Retinal pigment epithelial cell (primary cell): ENCODE measurements at regions not wholly inside any gene's neighbourhood (a gene's known extent, or its start where the extent isn't known, plus 50 kb on each side); places are given as distances from the start of the nearest gene placed in this dataset.

Experiments used
- DNase-seq: peaks from one replicate; pipeline ENCODE4 v3.0.0-alpha.2; 2010; ENCODE audit warnings: low read depth
- H3K4me3 ChIP-seq: 2 replicates; pipeline ENCODE4 v1.5.1; 2011; ENCODE audit warnings: mild to moderate bottlenecking, low read length, control low read depth, moderate library complexity
- TF ChIP-seq, protein P1 (sequence below): conservative IDR thresholded peaks from 2 replicates; pipeline ENCODE4 v1.5.1; 2011; ENCODE audit warnings: low read depth, low read length, control low read depth, inconsistent platforms

DNA sequence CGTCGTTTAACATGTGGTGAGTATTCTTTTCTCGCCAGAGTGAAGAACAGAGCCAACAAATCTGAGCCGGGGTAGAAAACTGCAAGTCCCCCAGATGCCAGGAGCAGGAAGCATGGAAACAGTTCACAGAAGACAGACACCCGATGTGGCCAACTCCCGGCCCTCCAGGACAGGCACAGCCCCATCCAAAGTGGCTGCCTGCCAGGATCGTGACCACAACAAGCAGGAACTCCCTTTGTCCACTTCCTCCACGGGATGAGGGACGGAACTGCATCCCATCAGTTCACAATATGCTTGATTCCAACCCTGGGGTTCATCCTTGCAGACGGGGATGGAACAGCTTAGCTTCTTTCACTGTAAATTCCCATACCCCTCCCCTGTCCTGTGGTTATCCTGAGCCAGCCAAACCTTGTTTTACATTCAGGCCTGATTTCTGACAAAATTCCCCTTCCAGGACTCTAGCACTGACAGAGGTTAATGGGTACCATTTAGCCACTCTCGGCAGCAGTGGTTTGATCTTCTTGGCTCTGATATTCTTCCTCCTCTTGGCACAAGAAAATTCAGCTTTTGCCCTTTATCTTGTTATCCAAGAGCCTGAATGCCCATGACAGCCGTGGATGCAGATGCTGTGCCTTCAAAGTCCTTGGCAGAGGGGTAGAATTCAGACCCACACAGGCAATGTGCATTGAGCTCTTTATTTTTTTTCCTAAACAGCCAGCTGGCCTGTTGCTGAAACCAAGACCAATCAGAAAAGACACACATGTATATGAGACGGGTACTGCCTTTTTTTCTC is 105.5 kb upstream of the FAM204A start:
- H3K4me3 ChIP-seq, result no peak overlapping the region
- TF ChIP-seq, protein P1, sequence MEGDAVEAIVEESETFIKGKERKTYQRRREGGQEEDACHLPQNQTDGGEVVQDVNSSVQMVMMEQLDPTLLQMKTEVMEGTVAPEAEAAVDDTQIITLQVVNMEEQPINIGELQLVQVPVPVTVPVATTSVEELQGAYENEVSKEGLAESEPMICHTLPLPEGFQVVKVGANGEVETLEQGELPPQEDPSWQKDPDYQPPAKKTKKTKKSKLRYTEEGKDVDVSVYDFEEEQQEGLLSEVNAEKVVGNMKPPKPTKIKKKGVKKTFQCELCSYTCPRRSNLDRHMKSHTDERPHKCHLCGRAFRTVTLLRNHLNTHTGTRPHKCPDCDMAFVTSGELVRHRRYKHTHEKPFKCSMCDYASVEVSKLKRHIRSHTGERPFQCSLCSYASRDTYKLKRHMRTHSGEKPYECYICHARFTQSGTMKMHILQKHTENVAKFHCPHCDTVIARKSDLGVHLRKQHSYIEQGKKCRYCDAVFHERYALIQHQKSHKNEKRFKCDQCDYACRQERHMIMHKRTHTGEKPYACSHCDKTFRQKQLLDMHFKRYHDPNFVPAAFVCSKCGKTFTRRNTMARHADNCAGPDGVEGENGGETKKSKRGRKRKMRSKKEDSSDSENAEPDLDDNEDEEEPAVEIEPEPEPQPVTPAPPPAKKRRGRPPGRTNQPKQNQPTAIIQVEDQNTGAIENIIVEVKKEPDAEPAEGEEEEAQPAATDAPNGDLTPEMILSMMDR, result no peak
- no peak for DNase-seq

DNA sequence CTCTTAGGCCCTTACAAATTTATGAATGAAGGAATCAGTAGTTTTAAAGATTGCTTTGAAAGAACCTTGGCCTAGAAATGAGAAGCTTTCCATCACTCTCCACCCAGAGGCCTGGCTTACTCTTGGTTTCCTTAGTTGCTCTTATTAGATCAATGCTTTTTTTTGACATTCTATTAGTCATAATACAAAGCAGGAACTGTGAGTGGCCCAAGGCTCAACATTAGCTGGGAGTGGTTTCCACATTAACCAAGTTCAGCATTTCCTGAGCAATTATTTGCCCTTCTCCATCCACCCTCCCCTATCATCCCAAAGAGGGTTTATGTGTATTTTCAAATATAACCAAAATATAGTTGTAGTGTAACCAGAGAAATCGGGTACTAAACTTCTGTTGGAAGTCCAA is 103.4 kb upstream of the FAM204A start:
- no peak for DNase-seq
- TF ChIP-seq, protein P1, result no peak
- no peak overlapping the region for H3K4me3 ChIP-seq

DNA sequence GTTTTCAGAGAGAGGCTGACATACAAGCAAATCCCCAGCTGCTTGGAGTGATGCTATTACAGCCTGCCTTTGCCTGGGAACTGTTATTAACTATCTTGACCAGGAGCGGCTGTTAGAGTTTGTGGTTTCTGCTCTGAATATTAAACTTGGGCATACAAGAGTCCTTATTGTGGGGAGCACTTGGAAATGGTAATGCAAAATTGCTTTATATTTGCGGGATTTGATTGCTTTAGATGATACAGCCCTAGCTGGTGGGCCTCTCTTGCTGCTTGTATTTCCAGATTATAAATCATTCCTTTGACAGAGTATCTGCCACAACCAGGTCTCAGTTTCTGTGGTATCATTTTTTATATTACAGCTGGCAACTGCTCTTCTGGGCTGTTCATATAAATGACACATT is 101.9 kb upstream of the FAM204A start:
- H3K4me3 ChIP-seq, result no peak overlapping the region
- TF ChIP-seq, protein P1, result no peak
- DNase-seq, result no peak

DNA sequence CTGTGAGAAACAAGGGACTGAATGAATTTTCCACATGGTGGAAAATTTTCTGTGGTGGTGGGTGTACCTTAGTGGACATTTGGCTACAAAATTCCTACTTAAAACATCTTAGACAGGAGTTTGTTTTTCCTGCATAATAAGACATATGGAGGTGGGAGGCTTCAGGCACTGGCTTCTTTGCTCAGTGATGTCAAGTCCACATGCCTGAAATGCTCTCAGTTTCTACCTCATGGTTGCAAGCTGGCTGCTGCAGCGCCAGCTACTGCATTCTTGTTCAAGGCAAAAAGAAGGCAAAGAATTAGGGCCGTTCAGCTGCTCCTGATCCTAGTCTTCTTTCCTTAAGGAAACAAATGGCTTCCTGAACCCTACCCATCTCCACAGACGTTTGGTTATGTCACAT is 99.9 kb upstream of the FAM204A start:
- TF ChIP-seq, protein P1, result no peak
- H3K4me3 ChIP-seq, result no peak overlapping the region
- no peak for DNase-seq

DNA sequence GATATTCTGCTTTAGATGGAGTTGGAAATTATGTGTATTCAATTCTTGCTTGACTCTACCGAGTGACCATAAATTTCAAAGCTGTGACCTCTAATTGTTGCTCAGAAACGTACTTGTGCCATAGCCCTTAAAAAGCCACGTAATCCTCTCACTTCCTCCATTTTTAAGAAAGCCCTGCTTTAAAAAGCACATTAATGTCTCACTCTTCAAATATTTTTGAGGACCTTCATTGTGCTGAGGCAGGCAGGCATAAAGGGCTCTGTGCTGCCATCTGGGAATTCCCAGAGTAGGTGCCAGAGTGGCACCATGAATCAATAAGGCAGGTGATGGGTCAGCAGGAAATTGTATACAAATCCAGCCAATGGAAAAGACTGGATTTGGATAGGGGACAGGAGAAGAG is 97.7 kb upstream of the FAM204A start:
- no peak overlapping the region for H3K4me3 ChIP-seq
- DNase-seq, result no peak
- TF ChIP-seq, protein P1, result no peak

DNA sequence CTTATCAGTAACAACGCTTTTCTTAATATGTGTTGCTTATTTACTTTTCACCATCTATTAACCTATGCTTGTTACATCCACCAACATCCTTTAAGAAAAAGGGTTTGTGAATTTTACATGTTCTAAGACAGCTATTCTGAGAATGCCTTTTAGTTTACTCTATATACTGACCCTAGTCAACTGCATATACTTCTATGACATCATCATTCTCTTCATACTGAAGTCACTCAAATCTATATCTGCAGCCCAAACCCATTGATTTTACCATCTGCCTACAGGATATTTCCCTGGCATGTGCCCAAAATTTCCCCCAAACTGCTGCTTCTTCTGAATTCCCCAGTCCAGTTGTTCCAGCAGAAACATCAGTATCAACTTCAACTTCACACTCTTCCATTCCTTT is 94.6 kb upstream of the FAM204A start:
- H3K4me3 ChIP-seq, result no peak overlapping the region
- no peak for DNase-seq
- TF ChIP-seq, protein P1, result no peak

DNA sequence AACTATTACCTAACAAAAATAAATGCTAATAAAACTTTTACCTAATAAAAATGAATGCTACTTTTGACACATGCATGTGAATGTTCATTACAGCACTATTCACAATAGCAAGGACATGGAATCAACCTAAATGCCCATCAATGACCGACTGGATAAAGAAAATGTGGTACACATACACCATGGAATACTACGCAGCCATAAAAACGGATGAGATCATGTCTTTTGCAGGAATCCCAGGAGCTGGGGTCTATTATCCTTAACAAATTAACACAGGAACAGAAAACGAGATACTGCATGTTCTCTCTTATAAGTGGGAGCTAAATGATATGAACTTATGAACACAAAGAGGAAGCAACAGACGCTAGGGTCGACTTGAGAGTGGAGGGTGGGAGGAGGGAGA is 88.1 kb upstream of the FAM204A start:
- DNase-seq, result no peak
- H3K4me3 ChIP-seq, result no peak overlapping the region
- TF ChIP-seq, protein P1, result no peak
